DMS 273 treated with DMSO at 0.1 percent for 48 hours (cell line): ENCODE measurements at regions not wholly inside any gene's neighbourhood (a gene's known extent, or its start where the extent isn't known, plus 50 kb on each side); places are given as distances from the start of the nearest gene placed in this dataset.

Source experiments
- DNase-seq: peaks from one replicate; lab custom pipeline; 2025; lab: John Stamatoyannopoulos, UW

GRCh38 chr22:48855593-48856307, 971.9 kb downstream of the BRD1 start:
- no peak for DNase-seq

- DNase-seq, result no peak
Measured at GRCh38 chr22:48855013-48855412, 972.7 kb downstream of the BRD1 start.

GRCh38 chr22:48853627-48854240, 973.9 kb downstream of the BRD1 start:
- no peak for DNase-seq

- no peak for DNase-seq
Measured at GRCh38 chr22:48851933-48852549, 975.6 kb downstream of the BRD1 start.

GRCh38 chr22:48850658-48851287, 976.9 kb downstream of the BRD1 start:
- no peak for DNase-seq

- no peak for DNase-seq
Measured at GRCh38 chr22:48849963-48850657, 977.6 kb downstream of the BRD1 start.

- no peak for DNase-seq
Measured at GRCh38 chr22:48849219-48849912, 978.3 kb downstream of the BRD1 start.

- no peak for DNase-seq
Measured at GRCh38 chr22:48846200-48846599, 981.5 kb downstream of the BRD1 start.

GRCh38 chr22:48845356-48845936, 982.2 kb downstream of the BRD1 start:
- DNase-seq, result no peak

- no peak for DNase-seq
Measured at GRCh38 chr22:48844056-48844675, 983.5 kb downstream of the BRD1 start.

GRCh38 chr22:48843640-48844039, 984.0 kb downstream of the BRD1 start:
- no peak for DNase-seq

GRCh38 chr22:48842976-48843375, 984.7 kb downstream of the BRD1 start:
- no peak for DNase-seq

GRCh38 chr22:48842583-48842945, 985.1 kb downstream of the BRD1 start:
- DNase-seq, result no peak

- no peak for DNase-seq
Measured at GRCh38 chr22:48841881-48842582, 985.6 kb downstream of the BRD1 start.

GRCh38 chr22:48840112-48840949, 987.3 kb downstream of the BRD1 start:
- no peak for DNase-seq

- no peak for DNase-seq
Measured at GRCh38 chr22:48838846-48839730, 988.6 kb downstream of the BRD1 start.

- no peak for DNase-seq
Measured at GRCh38 chr22:48838376-48838775, 989.3 kb downstream of the BRD1 start.

GRCh38 chr22:48837341-48837935, 990.2 kb downstream of the BRD1 start:
- DNase-seq, result no peak
